H1 (cell line): ENCODE measurements at regions not wholly inside any gene's neighbourhood (a gene's known extent, or its start where the extent isn't known, plus 50 kb on each side); places are given as distances from the start of the nearest gene placed in this dataset.

Source experiments
- CTCF ChIA-PET: fragments of 300-600 bp; sonication (Branson Sonifier 250); formaldehyde crosslinking; loops from one replicate; lab custom pipeline; 2021; ENCODE audit not compliant: partially characterized antibody; lab: Charles Lee
- POLR2A ChIA-PET: fragments of 300-600 bp; sonication (Branson Sonifier 250); formaldehyde crosslinking; loops from one replicate; lab custom pipeline; 2021; ENCODE audit warnings: inconsistent platforms; ENCODE audit not compliant: partially characterized antibody; lab: Charles Lee
- DNase-seq, 2 experiments: peaks; one replicate each; pipeline versions ENCODE4 v3.0.0 to v3.0.0-alpha.2; 2010 to 2022; ENCODE audit warnings: low spot score in 2 of 2, low read depth in 1 of 2, mixed read lengths in 1 of 2
- FAIRE-seq: peaks from 2 replicates; lab custom pipeline; 2011; peaks lifted over from hg19 to GRCh38; lab: Jason Lieb, UNC
- H2AFZ ChIP-seq: 2 replicates; pipeline ENCODE4 v1.8.1; 2012; ENCODE audit warnings: low read length, inconsistent platforms
- H2AK5ac ChIP-seq: 2 replicates; pipeline ENCODE4 v1.6.1; 2013; ENCODE audit warnings: low read depth, low read length
- H2BK120ac ChIP-seq: replicated peaks from 2 replicates; pipeline ENCODE3; 2013; ENCODE audit warnings: low read depth, low read length, inconsistent platforms
- H2BK12ac ChIP-seq: 2 replicates; pipeline ENCODE4 v1.6.1; 2013; ENCODE audit warnings: low read depth, low read length
- H2BK15ac ChIP-seq: 2 replicates; pipeline ENCODE4 v1.6.1; 2013; ENCODE audit warnings: low read length
- H2BK20ac ChIP-seq: 2 replicates; pipeline ENCODE4 v1.6.1; 2013; ENCODE audit warnings: low read length
- H2BK5ac ChIP-seq: 2 replicates; pipeline ENCODE4 v1.6.1; 2013; ENCODE audit warnings: low read depth, low read length
- H3K14ac ChIP-seq: 2 replicates; pipeline ENCODE4 v1.6.1; 2013; ENCODE audit warnings: inconsistent platforms; ENCODE audit not compliant: insufficient read length
- H3K18ac ChIP-seq: 2 replicates; pipeline ENCODE4 v1.6.1; 2013; ENCODE audit warnings: low read length; ENCODE audit errors: extremely low read depth
- H3K23ac ChIP-seq: 2 replicates; pipeline ENCODE4 v1.6.1; 2013; ENCODE audit warnings: inconsistent platforms; ENCODE audit not compliant: insufficient read length
- H3K23me2 ChIP-seq: 2 replicates; pipeline ENCODE4 v1.6.1; 2013; ENCODE audit warnings: low read depth, low read length
- H3K27ac ChIP-seq: 2 replicates; pipeline ENCODE4 v1.6.1; 2011; ENCODE audit warnings: low read depth, low read length, inconsistent platforms
- H3K27me3 ChIP-seq, 4 experiments: replicated peaks in 1 of 4; 1 replicate in 1 of 4; 2 replicates in 3 of 4; pipeline versions ENCODE4 v1.6.1 to v1.8.1; 2011 to 2013; ENCODE audit warnings: low read length in 3 of 4, mild to moderate bottlenecking in 3 of 4, inconsistent platforms in 2 of 4, mixed read lengths in 2 of 4, moderate library complexity in 1 of 4; ENCODE audit not compliant: control insufficient read depth in 3 of 4, insufficient read depth in 3 of 4; ENCODE audit errors: extremely low read depth in 1 of 4
- H3K36me3 ChIP-seq, 4 experiments: 2 replicates each; pipeline versions ENCODE4 v1.6.1 to v1.8.1; 2011 to 2013; ENCODE audit warnings: mild to moderate bottlenecking in 4 of 4, low read length in 3 of 4, moderate library complexity in 2 of 4, control low read depth in 1 of 4, inconsistent platforms in 1 of 4; ENCODE audit not compliant: insufficient read depth in 4 of 4, control insufficient read depth in 2 of 4
- H3K4ac ChIP-seq: replicated peaks from 2 replicates; pipeline ENCODE3; 2013; ENCODE audit warnings: low read length, low read depth, mixed read lengths, inconsistent platforms; ENCODE audit not compliant: insufficient read length
- H3K4me1 ChIP-seq, 4 experiments: replicated peaks in 1 of 4; 1 replicate in 1 of 4; 2 replicates in 3 of 4; pipeline versions ENCODE4 v1.6.1 to v1.8.1; 2011 to 2013; ENCODE audit warnings: low read length in 3 of 4, inconsistent platforms in 2 of 4, mixed read lengths in 1 of 4; ENCODE audit not compliant: insufficient read depth in 4 of 4, control insufficient read depth in 3 of 4
- H3K4me2 ChIP-seq, 2 experiments: 2 replicates each; pipeline versions ENCODE4 v1.6.1 to v1.8.1; 2011 to 2013; ENCODE audit warnings: low read depth in 2 of 2, low read length in 2 of 2, control low read depth in 1 of 2, inconsistent platforms in 1 of 2, mild to moderate bottlenecking in 1 of 2; ENCODE audit not compliant: insufficient read depth in 1 of 2
- H3K4me3 ChIP-seq, 4 experiments: fragments of 200-600, 300-600 bp in 1 of 4; sonication (generic), shearing (Covaris generic), sonication (Bioruptor Twin) in 1 of 4; 2 replicates each; pipeline versions ENCODE4 v1.5.1 to v1.8.1; 2011 to 2016; ENCODE audit warnings: low read length in 4 of 4, low read depth in 3 of 4, control low read depth in 2 of 4, inconsistent platforms in 2 of 4, mild to moderate bottlenecking in 2 of 4, mixed read lengths in 1 of 4, moderate library complexity in 1 of 4; ENCODE audit not compliant: insufficient read depth in 2 of 4; ENCODE audit errors: extremely low read depth in 1 of 4
- H3K56ac ChIP-seq: replicated peaks from 2 replicates; pipeline ENCODE3; 2013; ENCODE audit warnings: low read depth, mild to moderate bottlenecking, mixed read lengths, low read length, inconsistent platforms; ENCODE audit not compliant: insufficient read length
- H3K79me1 ChIP-seq: 2 replicates; pipeline ENCODE4 v1.6.1; 2013; ENCODE audit warnings: low read depth, low read length, control low read depth
- H3K79me2 ChIP-seq, 2 experiments: 2 replicates each; pipeline versions ENCODE4 v1.6.1 to v1.8.1; 2012 to 2013; ENCODE audit warnings: low read length in 2 of 2, mild to moderate bottlenecking in 2 of 2, inconsistent platforms in 1 of 2; ENCODE audit not compliant: insufficient read depth in 2 of 2, control insufficient read depth in 1 of 2
- H3K9ac ChIP-seq, 4 experiments: replicated peaks in 1 of 4; 1 replicate in 1 of 4; 2 replicates in 3 of 4; pipeline versions ENCODE4 v1.6.1 to v1.8.1; 2011 to 2013; ENCODE audit warnings: low read depth in 3 of 4, low read length in 3 of 4, control low read depth in 2 of 4, mild to moderate bottlenecking in 2 of 4, moderate library complexity in 2 of 4, inconsistent platforms in 1 of 4; ENCODE audit errors: extremely low read depth in 1 of 4
- H3K9me3 ChIP-seq, 2 experiments: 2 replicates each; pipeline versions ENCODE4 v1.6.1 to v1.8.1; 2012 to 2013; ENCODE audit warnings: mild to moderate bottlenecking in 2 of 2, moderate library complexity in 2 of 2, control low read depth in 1 of 2, inconsistent platforms in 1 of 2, low read depth in 1 of 2, low read length in 1 of 2, mixed read lengths in 1 of 2; ENCODE audit not compliant: insufficient read depth in 2 of 2
- H4K20me1 ChIP-seq, 2 experiments: replicated peaks in 1 of 2; 2 replicates each; pipeline versions ENCODE3 to v1.8.1; 2011 to 2013; ENCODE audit warnings: inconsistent platforms in 2 of 2, low read length in 2 of 2, mild to moderate bottlenecking in 1 of 2; ENCODE audit not compliant: insufficient read depth in 2 of 2, control insufficient read depth in 1 of 2
- H4K5ac ChIP-seq: 2 replicates; pipeline ENCODE4 v1.6.1; 2013; ENCODE audit warnings: low read length, low read depth, mixed read lengths, inconsistent platforms; ENCODE audit not compliant: insufficient read length
- H4K8ac ChIP-seq: 2 replicates; pipeline ENCODE4 v1.8.0; 2013; ENCODE audit warnings: mild to moderate bottlenecking, moderate library complexity, low read length, inconsistent platforms; ENCODE audit not compliant: insufficient read depth; ENCODE audit errors: extremely low read depth
- H4K91ac ChIP-seq: replicated peaks from 2 replicates; pipeline ENCODE3; 2013; ENCODE audit warnings: low read length, mixed read lengths, inconsistent platforms; ENCODE audit not compliant: insufficient read length
- ASH2L ChIP-seq: fragments of 200-600, 300-600 bp; sonication (generic); IDR thresholded peaks from one replicate; pipeline ENCODE4 v1.7.1; 2017; ENCODE audit warnings: low read length
- BRCA1 ChIP-seq: IDR thresholded peaks from 2 replicates; pipeline ENCODE4 v1.6.1; 2012; ENCODE audit warnings: low read depth, low read length, improper control_type of control experiment
- CBX5 ChIP-seq: fragments of 300-800, 300-1000 bp; sonication (generic); IDR thresholded peaks from 2 replicates; pipeline ENCODE4 v1.7.1; 2016; ENCODE audit warnings: antibody characterized with exemption, low read length, low read depth
- CEBPB ChIP-seq: IDR thresholded peaks from 2 replicates; pipeline ENCODE4 v1.6.1; 2012; ENCODE audit warnings: low read depth, low read length
- EP300 ChIP-seq, 2 experiments: IDR thresholded peaks; 1 replicate in 1 of 2; 2 replicates in 1 of 2; pipeline ENCODE4 v1.6.1; 2011 to 2012; ENCODE audit warnings: low read depth in 2 of 2, low read length in 2 of 2, mild to moderate bottlenecking in 2 of 2, borderline replicate concordance in 1 of 2, inconsistent platforms in 1 of 2, moderate library complexity in 1 of 2
- JUND ChIP-seq: IDR thresholded peaks from 2 replicates; pipeline ENCODE4 v1.6.1; 2011; ENCODE audit warnings: mild to moderate bottlenecking, improper control_type of control experiment, low read length
- KDM1A ChIP-seq: fragments of 200-600, 300-600 bp; sonication (generic); IDR thresholded peaks from 2 replicates; pipeline ENCODE4 v1.7.1; 2016; ENCODE audit warnings: mild to moderate bottlenecking, low read length, borderline replicate concordance
- POLR2A ChIP-seq, 2 experiments: IDR thresholded peaks; 1 replicate in 1 of 2; 2 replicates in 1 of 2; pipeline ENCODE4 v1.6.1; 2011; ENCODE audit warnings: low read depth in 2 of 2, low read length in 2 of 2, mild to moderate bottlenecking in 2 of 2; ENCODE audit errors: control extremely low read depth in 1 of 2
- RFX5 ChIP-seq: IDR thresholded peaks from 2 replicates; pipeline ENCODE4 v1.6.1; 2011; ENCODE audit warnings: low read depth, low read length, improper control_type of control experiment, borderline replicate concordance
- RXRA ChIP-seq: IDR thresholded peaks from 2 replicates; pipeline ENCODE4 v1.6.1; 2011; ENCODE audit warnings: low read depth, mild to moderate bottlenecking, low read length, moderate library complexity; ENCODE audit not compliant: insufficient read depth
- SIRT6 ChIP-seq: IDR thresholded peaks from one replicate; pipeline ENCODE4 v1.7.1; 2012; ENCODE audit warnings: low read length, inconsistent platforms
- SP2 ChIP-seq: IDR thresholded peaks from 2 replicates; pipeline ENCODE4 v1.6.1; 2012; ENCODE audit warnings: mild to moderate bottlenecking, low read length, inconsistent platforms
- SP4 ChIP-seq: IDR thresholded peaks from 2 replicates; pipeline ENCODE4 v1.6.1; 2012; ENCODE audit warnings: low read length, inconsistent platforms
- SRF ChIP-seq: IDR thresholded peaks from 2 replicates; pipeline ENCODE4 v1.6.1; 2011; ENCODE audit warnings: mild to moderate bottlenecking, low read depth, low read length, moderate library complexity
- TAF7 ChIP-seq: optimal IDR thresholded peaks from 2 replicates; pipeline ENCODE3; 2011; ENCODE audit warnings: low read depth, mild to moderate bottlenecking, inconsistent platforms, low read length, moderate library complexity, borderline replicate concordance
- WGBS, 2 experiments: shearing (Covaris generic) in 1 of 2; methylation state at CpG; one replicate each; pipeline versions ENCODE4 v1.1.6 to v1.1.7; 2013 to 2015; ENCODE audit warnings: low lambda C conversion rate in 2 of 2, mixed read lengths in 2 of 2, inconsistent platforms in 1 of 2, low coverage in 1 of 2, missing lambda C conversion rate in 1 of 2; ENCODE audit not compliant: insufficient replicate concordance in 2 of 2, insufficient coverage in 1 of 2, insufficient read length in 1 of 2; ENCODE audit errors: extremely low coverage in 1 of 2, missing lambda C conversion rate in 1 of 2; 5-methylcytosine and 5-hydroxymethylcytosine counted together
- TF ChIP-seq, protein P1 (sequence below): IDR thresholded peaks from 2 replicates; pipeline ENCODE4 v1.6.1; 2012; ENCODE audit warnings: inconsistent platforms

DNA sequence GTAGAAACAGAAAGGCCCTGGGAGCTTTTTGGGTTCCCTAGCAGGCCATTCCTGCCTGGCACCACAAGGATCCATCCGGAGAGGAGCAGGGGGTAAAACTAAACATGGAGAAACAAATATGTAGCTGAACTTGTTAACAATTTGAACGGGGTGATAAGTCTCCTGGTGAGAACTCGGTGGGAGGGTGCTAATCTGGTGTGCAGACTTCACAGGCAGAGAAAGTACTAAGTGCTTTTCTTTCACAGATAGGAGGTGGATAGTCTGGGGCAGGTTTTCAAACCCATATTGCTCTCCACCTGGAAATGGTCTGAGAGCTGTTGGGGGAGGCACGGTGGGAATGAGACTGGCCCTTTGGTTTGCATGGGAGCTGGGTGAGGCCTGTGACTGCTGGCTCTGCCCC is 196.3 kb upstream of the FUT9 start:
- CTCF ChIA-PET, result interaction anchor here (0.6 to 4.2 kb wide), 15 partner anchors 10 to 450 kb away, joined by 3 to 26 read pairs (median 4); no protein-coding TSS in a partner anchor
- FAIRE-seq (no peak), DNase-seq (no peak)
- H4K5ac ChIP-seq, result no peak overlapping the region
- no peak overlapping the region for H4K8ac ChIP-seq
- no peak overlapping the region for H2BK15ac ChIP-seq
- H3K27ac ChIP-seq, result no peak overlapping the region
- H4K20me1 ChIP-seq, result no peaks in the 10 kb centered on the region
- H2AFZ ChIP-seq, result no peak overlapping the region
- H3K27me3 ChIP-seq, result no peaks in the 10 kb centered on the region
- no peaks in the 10 kb centered on the region for H3K23me2 ChIP-seq
- no peak overlapping the region for H3K4me2 ChIP-seq
- 88% methylated on average over 4 of the region's 4 CpGs; no CpG with 5 or more reads in 1 of the 2 experiments for WGBS, 2 experiments
- no peaks in the 10 kb centered on the region for H3K36me3 ChIP-seq
- H3K18ac ChIP-seq, result no peak overlapping the region
- POLR2A ChIA-PET, result no interaction called here
- no peak overlapping the region for H3K23ac ChIP-seq
- H2BK20ac ChIP-seq, result no peak overlapping the region
- H3K56ac ChIP-seq, result no peak overlapping the region
- H2BK120ac ChIP-seq, result no peak overlapping the region
- H4K91ac ChIP-seq, result no peak overlapping the region
- no peak overlapping the region for H3K4me3 ChIP-seq
- H3K4ac ChIP-seq, result no peak overlapping the region
- H3K9ac ChIP-seq, result no peak overlapping the region
- no peaks in the 10 kb centered on the region for H3K79me2 ChIP-seq
- peaks cover 0 to 3% (median 0%) of the 10 kb centered on the region in 4 experiments; a peak in 1 of 7 replicates for H3K4me1 ChIP-seq
- no peak overlapping the region for H2AK5ac ChIP-seq
- H2BK5ac ChIP-seq, result no peak overlapping the region
- no peak overlapping the region for H2BK12ac ChIP-seq
- no peaks in the 10 kb centered on the region for H3K9me3 ChIP-seq
- no peak overlapping the region for H3K14ac ChIP-seq
- H3K79me1 ChIP-seq, result no peaks in the 10 kb centered on the region
- TF ChIP-seq TAF7 (no peak), SIRT6 (no peak), JUND (no peak), EP300 (IDR thresholded peaks at IDR 0.05; ENCODE audit: borderline replicate concordance in 1 of 2, low read depth in 2 of 2, low read length in 2 of 2) (no peak), RXRA (no peak), ASH2L (no peak), SRF (no peak), SP4 (no peak), SP2 (no peak), CEBPB (no peak), KDM1A (no peak), RFX5 (no peak), CBX5 (no peak), POLR2A (IDR thresholded peaks at IDR 0.05; ENCODE audit: control extremely low read depth in 1 of 2, low read depth in 2 of 2, low read length in 2 of 2) (no peak), BRCA1 (no peak)
- TF ChIP-seq, protein P1, sequence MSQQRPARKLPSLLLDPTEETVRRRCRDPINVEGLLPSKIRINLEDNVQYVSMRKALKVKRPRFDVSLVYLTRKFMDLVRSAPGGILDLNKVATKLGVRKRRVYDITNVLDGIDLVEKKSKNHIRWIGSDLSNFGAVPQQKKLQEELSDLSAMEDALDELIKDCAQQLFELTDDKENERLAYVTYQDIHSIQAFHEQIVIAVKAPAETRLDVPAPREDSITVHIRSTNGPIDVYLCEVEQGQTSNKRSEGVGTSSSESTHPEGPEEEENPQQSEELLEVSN, result no peak
